ENCODE measurements at regions not wholly inside any gene's neighbourhood (a gene's known extent, or its start where the extent isn't known, plus 50 kb on each side); places are given as distances from the start of the nearest gene placed in this dataset.

- no peak overlapping the region for H3K27ac ChIP-seq
- no peaks in the 10 kb centered on the region for H3K27me3 ChIP-seq
- WGBS, 2 donors = 31 to 52% methylated on average over 2 of the region's 2 CpGs
- H3K4me1 ChIP-seq = no peaks in the 10 kb centered on the region
- ATAC-seq (no peak), DNase-seq (no peak)
- no peaks in the 10 kb centered on the region for H3K9me3 ChIP-seq
- H3K4me3 ChIP-seq = no peak overlapping the region
- no peak for TF ChIP-seq POLR2A (IDR thresholded peaks at IDR 0.05)
- TF ChIP-seq CTCF (IDR thresholded peaks at IDR 0.05) = peak in 1 of 7 experiments; percentile 11
- intact Hi-C loops (cut with DNase I) = no loop called here
- H3K36me3 ChIP-seq (replicated peaks in 1 of 2; ENCODE audit: insufficient read depth in 1 of 2, low read depth in 2 of 2) = no peaks in the 10 kb centered on the region
Observed at GRCh38 chr4:95693594-95693993, 144.8 kb upstream of the UNC5C start.

GRCh38 chr4:95676190-95676589 lies 127.4 kb upstream of the UNC5C start:
- Histone ChIP-seq H3K27me3 (no peaks in the 10 kb centered on the region), H3K4me3 (no peak overlapping the region), H3K9me3 (no peaks in the 10 kb centered on the region), H3K27ac (no peak overlapping the region), H3K36me3 (replicated peaks in 1 of 2; ENCODE audit: insufficient read depth in 1 of 2, low read depth in 2 of 2) (no peaks in the 10 kb centered on the region), H3K4me1 (no peaks in the 10 kb centered on the region)
- TF ChIP-seq CTCF (IDR thresholded peaks at IDR 0.05) (no peak), POLR2A (IDR thresholded peaks at IDR 0.05) (no peak)
- DNase-seq = no peak
- WGBS, 2 donors = 20 to 42% methylated on average over 1 of the region's 1 CpG
- no peak for ATAC-seq
- intact Hi-C loops (cut with DNase I) = no loop called here

GRCh38 chr4:95675623-95676022 lies 126.8 kb upstream of the UNC5C start:
- no peak overlapping the region for H3K27ac ChIP-seq
- H3K36me3 ChIP-seq (replicated peaks in 1 of 2; ENCODE audit: insufficient read depth in 1 of 2, low read depth in 2 of 2) = no peaks in the 10 kb centered on the region
- no peaks in the 10 kb centered on the region for H3K9me3 ChIP-seq
- no peak overlapping the region for H3K4me3 ChIP-seq
- H3K4me1 ChIP-seq = no peaks in the 10 kb centered on the region
- DNase-seq (no peak), ATAC-seq (no peak)
- TF ChIP-seq CTCF (IDR thresholded peaks at IDR 0.05) = no peak
- no peak for TF ChIP-seq POLR2A (IDR thresholded peaks at IDR 0.05)
- intact Hi-C loops (cut with DNase I) = no loop called here
- no peaks in the 10 kb centered on the region for H3K27me3 ChIP-seq

- H3K27me3 ChIP-seq = no peaks in the 10 kb centered on the region
- H3K4me3 ChIP-seq = no peak overlapping the region
- H3K27ac ChIP-seq = no peak overlapping the region
- 40% methylated on average over 2 of the region's 2 CpGs for WGBS, 2 donors
- no peaks in the 10 kb centered on the region for H3K9me3 ChIP-seq
- ATAC-seq (no peak), DNase-seq (no peak)
- intact Hi-C loops (cut with DNase I) = no loop called here
- H3K4me1 ChIP-seq = no peaks in the 10 kb centered on the region
- H3K36me3 ChIP-seq (replicated peaks in 1 of 2; ENCODE audit: insufficient read depth in 1 of 2, low read depth in 2 of 2) = no peaks in the 10 kb centered on the region
- TF ChIP-seq POLR2A (IDR thresholded peaks at IDR 0.05) (no peak), CTCF (IDR thresholded peaks at IDR 0.05) (no peak)
Observed at GRCh38 chr4:95674521-95674981, 125.8 kb upstream of the UNC5C start.

- no peak for DNase-seq
- H3K4me1 ChIP-seq = no peaks in the 10 kb centered on the region
- no peak overlapping the region for H3K27ac ChIP-seq
- no peak overlapping the region for H3K4me3 ChIP-seq
- intact Hi-C loops (cut with DNase I) = no loop called here
- no peaks in the 10 kb centered on the region for H3K36me3 ChIP-seq (replicated peaks in 1 of 2; ENCODE audit: insufficient read depth in 1 of 2, low read depth in 2 of 2)
- WGBS, 2 donors = 57 to 59% methylated on average over 1 of the region's 1 CpG
- H3K9me3 ChIP-seq = no peaks in the 10 kb centered on the region
- ATAC-seq = no peak
- TF ChIP-seq CTCF (IDR thresholded peaks at IDR 0.05) (no peak), POLR2A (IDR thresholded peaks at IDR 0.05) (no peak)
- no peaks in the 10 kb centered on the region for H3K27me3 ChIP-seq
Observed at GRCh38 chr4:95672811-95673210, 124.0 kb upstream of the UNC5C start.
